Activated naive CD4-positive, alpha-beta T cell treated with anti-CD3 and anti-CD28 coated beads, Interleukin-2, amount 50 U/mL, for 72 hours (primary cell): ENCODE measurements at regions not wholly inside any gene's neighbourhood (a gene's known extent, or its start where the extent isn't known, plus 50 kb on each side); places are given as distances from the start of the nearest gene placed in this dataset.

Experiments used
- ATAC-seq, 2 donors: fragments of 150-1000 bp; cut with Tn5 transposase; 2 replicates each; pipeline ENCODE4 v1.10.0; 2021; ENCODE audit warnings: mild to moderate bottlenecking in 2 of 2, moderate library complexity in 2 of 2
- DNase-seq, 2 donors: peaks; one replicate each; pipeline ENCODE4 v3.0.0; 2021 to 2022; ENCODE audit warnings: low spot score in 2 of 2
- H3K27ac Mint-ChIP-seq, 2 donors: one replicate each; pipeline ENCODE4 v1.8.0; 2022; ENCODE audit warnings: mild to moderate bottlenecking in 2 of 2, mixed read lengths in 2 of 2
- H3K36me3 Mint-ChIP-seq, 2 donors: one replicate each; pipeline ENCODE4 v1.8.0; 2022; ENCODE audit warnings: mixed read lengths in 2 of 2
- H3K9me3 Mint-ChIP-seq, 2 donors: one replicate each; pipeline ENCODE4 v1.8.0; 2022; ENCODE audit warnings: mixed read lengths in 2 of 2

GRCh38 chr15:94535298-94536048 is 304.1 kb downstream of the MCTP2 start:
- ATAC-seq (no peak), DNase-seq (no peak)
- Mint-ChIP-seq H3K9me3 (peaks cover 0 to 4% of the 10 kb centered on the region in 2 donors), H3K27ac (no peak overlapping the region), H3K36me3 (no peaks in the 10 kb centered on the region)

GRCh38 chr15:94536549-94536948 is 305.2 kb downstream of the MCTP2 start:
- H3K27ac Mint-ChIP-seq, result peak overlapping the region in 1 of 2 donors; percentile 7
- DNase-seq, result no peak
- ATAC-seq, result no peak
- H3K36me3 Mint-ChIP-seq, result no peaks in the 10 kb centered on the region
- H3K9me3 Mint-ChIP-seq, result peaks cover 0 to 4% of the 10 kb centered on the region in 2 donors

GRCh38 chr15:94538280-94538679 is 306.9 kb downstream of the MCTP2 start:
- DNase-seq (no peak), ATAC-seq (no peak)
- H3K9me3 Mint-ChIP-seq, result peaks cover 0 to 4% of the 10 kb centered on the region in 2 donors
- no peaks in the 10 kb centered on the region for H3K36me3 Mint-ChIP-seq
- no peak overlapping the region for H3K27ac Mint-ChIP-seq

GRCh38 chr15:94542391-94542790 is 311.0 kb downstream of the MCTP2 start:
- no peak for ATAC-seq
- no peak overlapping the region for H3K27ac Mint-ChIP-seq

GRCh38 chr15:94546808-94547207 is 315.4 kb downstream of the MCTP2 start:
- no peak for DNase-seq
- Mint-ChIP-seq H3K27ac (no peak overlapping the region), H3K36me3 (no peaks in the 10 kb centered on the region), H3K9me3 (no peaks in the 10 kb centered on the region)
- ATAC-seq, result no peak

More at GRCh38 chr15:94542391-94542790, 311.0 kb downstream of the MCTP2 start:
- Mint-ChIP-seq H3K9me3 (no peaks in the 10 kb centered on the region), H3K36me3 (no peaks in the 10 kb centered on the region)
- DNase-seq, result no peak

GRCh38 chr15:94547711-94548110 is 316.4 kb downstream of the MCTP2 start:
- ATAC-seq (no peak), DNase-seq (no peak)
- Mint-ChIP-seq H3K36me3 (no peaks in the 10 kb centered on the region), H3K9me3 (no peaks in the 10 kb centered on the region), H3K27ac (no peak overlapping the region)

- ATAC-seq (no peak), DNase-seq (no peak)
- Mint-ChIP-seq H3K36me3 (no peaks in the 10 kb centered on the region), H3K9me3 (no peaks in the 10 kb centered on the region), H3K27ac (no peak overlapping the region)
Measured at GRCh38 chr15:94555841-94556519, 324.6 kb downstream of the MCTP2 start.

GRCh38 chr15:94561036-94561689 is 329.8 kb downstream of the MCTP2 start:
- Mint-ChIP-seq H3K36me3 (peaks cover 0 to 10% of the 10 kb centered on the region in 2 donors), H3K9me3 (peaks cover 0 to 4% of the 10 kb centered on the region in 2 donors), H3K27ac (no peak overlapping the region)
- DNase-seq (no peak), ATAC-seq (no peak)

- peaks cover 0 to 4% of the 10 kb centered on the region in 2 donors for H3K9me3 Mint-ChIP-seq
- no peak for ATAC-seq
- H3K27ac Mint-ChIP-seq, result no peak overlapping the region
- DNase-seq, result no peak
- H3K36me3 Mint-ChIP-seq, result peaks cover 0 to 10% of the 10 kb centered on the region in 2 donors
Measured at GRCh38 chr15:94563456-94563855, 332.1 kb downstream of the MCTP2 start.

GRCh38 chr15:94576889-94577533 is 345.6 kb downstream of the MCTP2 start:
- ATAC-seq (peak in 1 of 2 donors; percentile 77), DNase-seq (peak in 1 of 2 donors; percentile 57)
- no peaks in the 10 kb centered on the region for H3K36me3 Mint-ChIP-seq

GRCh38 chr15:94579286-94579685 is 347.9 kb downstream of the MCTP2 start:
- H3K27ac Mint-ChIP-seq, result no peak overlapping the region
- no peaks in the 10 kb centered on the region for H3K9me3 Mint-ChIP-seq
- H3K36me3 Mint-ChIP-seq, result no peaks in the 10 kb centered on the region
- ATAC-seq, result no peak
- no peak for DNase-seq

More at GRCh38 chr15:94576889-94577533, 345.6 kb downstream of the MCTP2 start:
- Mint-ChIP-seq H3K27ac (no peak overlapping the region), H3K9me3 (no peaks in the 10 kb centered on the region)

- ATAC-seq (no peak), DNase-seq (no peak)
- peaks cover 0 to under 1% of the 10 kb centered on the region in 2 donors for H3K36me3 Mint-ChIP-seq
- no peak overlapping the region for H3K27ac Mint-ChIP-seq
- H3K9me3 Mint-ChIP-seq, result peaks cover 0 to under 1% of the 10 kb centered on the region in 2 donors
Measured at GRCh38 chr15:94580211-94580885, 349.0 kb downstream of the MCTP2 start.

- peak; percentile 57 to 62 for ATAC-seq
- DNase-seq, result peak in 1 of 2 donors; percentile 29
- Mint-ChIP-seq H3K9me3 (peaks cover 4 to 6% of the 10 kb centered on the region in 2 donors), H3K27ac (no peak overlapping the region), H3K36me3 (peaks cover 4 to 7% of the 10 kb centered on the region in 2 donors)
Measured at GRCh38 chr15:94582368-94582767, 351.0 kb downstream of the MCTP2 start.

- peaks cover 4 to 6% of the 10 kb centered on the region in 2 donors for H3K9me3 Mint-ChIP-seq
- H3K36me3 Mint-ChIP-seq, result peaks cover 4 to 7% of the 10 kb centered on the region in 2 donors
- peak overlapping the region in 1 of 2 donors; percentile 76 for H3K27ac Mint-ChIP-seq
- peak; percentile 87 to 93 for ATAC-seq
- peak; percentile 59 to 62 for DNase-seq
Measured at GRCh38 chr15:94584833-94585244, 353.5 kb downstream of the MCTP2 start.

GRCh38 chr15:94586099-94586498 is 354.7 kb downstream of the MCTP2 start:
- H3K27ac Mint-ChIP-seq, result peak overlapping the region in 1 of 2 donors; percentile 61
- peak in 1 of 2 donors; percentile 35 for ATAC-seq
- H3K9me3 Mint-ChIP-seq, result peaks cover 4 to 6% of the 10 kb centered on the region in 2 donors

GRCh38 chr15:94587113-94587512 is 355.8 kb downstream of the MCTP2 start:
- Mint-ChIP-seq H3K36me3 (peaks cover 4 to 7% of the 10 kb centered on the region in 2 donors), H3K27ac (no peak overlapping the region), H3K9me3 (peaks cover 4 to 6% of the 10 kb centered on the region in 2 donors)
- ATAC-seq (no peak), DNase-seq (no peak)

More at GRCh38 chr15:94586099-94586498, 354.7 kb downstream of the MCTP2 start:
- DNase-seq, result no peak
- H3K36me3 Mint-ChIP-seq, result peaks cover 4 to 7% of the 10 kb centered on the region in 2 donors
